Inferior parietal cortex (tissue), 1 donor: ENCODE measurements at regions not wholly inside any gene's neighbourhood (a gene's known extent, or its start where the extent isn't known, plus 50 kb on each side); places are given as distances from the start of the nearest gene placed in this dataset.

ENCODE experiments used
- DNase-seq: peaks from one replicate; pipeline ENCODE4 v3.0.0-alpha.2; 2016; ENCODE audit errors: extremely low spot score

DNA sequence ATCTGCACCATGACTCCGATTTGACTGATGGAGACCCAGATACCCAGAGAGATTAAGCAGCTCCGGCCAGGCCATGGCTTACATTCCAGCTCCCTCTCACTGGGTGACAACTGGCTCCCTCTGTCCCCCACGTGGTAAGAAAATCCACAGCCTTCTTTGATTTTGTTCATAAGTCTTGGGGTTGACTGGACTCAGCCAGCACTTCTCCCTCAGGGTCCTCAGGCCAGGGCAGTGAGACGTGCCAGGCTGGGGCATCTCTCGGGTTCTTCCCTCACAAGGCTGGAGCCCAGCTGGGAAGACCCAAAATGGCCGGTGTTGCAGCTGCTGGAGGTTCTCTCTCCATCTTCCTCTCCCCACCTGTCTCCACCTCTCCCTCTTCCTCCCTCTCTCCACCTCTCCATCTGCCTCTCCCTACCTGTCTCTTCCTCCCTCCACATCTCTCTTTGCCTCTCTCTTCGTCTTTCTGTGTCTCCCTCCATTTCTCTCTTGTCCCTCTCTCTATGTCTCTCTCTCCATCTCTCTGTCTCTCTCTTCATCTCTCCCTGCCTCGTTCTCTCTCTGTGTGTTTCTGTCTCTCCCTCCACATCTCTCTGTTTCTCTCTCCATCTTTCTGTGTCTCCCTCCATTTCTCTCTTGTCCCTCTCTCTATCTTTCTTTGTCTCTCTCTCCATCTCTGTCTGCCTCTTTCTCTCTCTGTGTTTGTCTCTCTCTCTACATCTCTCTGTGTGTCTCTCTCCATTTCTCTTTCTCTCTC, 105.3 kb downstream of the FOXL1 start:
- DNase-seq, result no peak

DNA sequence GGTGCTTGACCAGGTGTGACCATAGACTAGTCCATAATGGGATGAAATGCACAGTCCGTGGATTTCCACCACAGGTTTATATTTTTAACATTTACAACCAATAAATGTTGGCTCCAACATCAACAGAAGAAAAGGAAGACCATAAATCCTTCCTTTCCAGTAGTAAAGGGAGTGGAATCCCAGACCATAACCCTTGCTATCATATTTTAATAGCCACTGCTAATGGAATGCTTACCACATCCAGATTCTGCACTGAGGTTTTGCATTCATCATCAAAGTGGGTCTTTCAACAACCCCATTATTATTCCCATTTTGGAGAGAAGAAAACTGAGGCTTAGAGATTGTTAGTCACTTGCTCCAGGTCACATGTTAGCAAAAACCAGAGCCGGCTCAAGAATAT, 106.7 kb downstream of the FOXL1 start:
- DNase-seq, result no peak

DNA sequence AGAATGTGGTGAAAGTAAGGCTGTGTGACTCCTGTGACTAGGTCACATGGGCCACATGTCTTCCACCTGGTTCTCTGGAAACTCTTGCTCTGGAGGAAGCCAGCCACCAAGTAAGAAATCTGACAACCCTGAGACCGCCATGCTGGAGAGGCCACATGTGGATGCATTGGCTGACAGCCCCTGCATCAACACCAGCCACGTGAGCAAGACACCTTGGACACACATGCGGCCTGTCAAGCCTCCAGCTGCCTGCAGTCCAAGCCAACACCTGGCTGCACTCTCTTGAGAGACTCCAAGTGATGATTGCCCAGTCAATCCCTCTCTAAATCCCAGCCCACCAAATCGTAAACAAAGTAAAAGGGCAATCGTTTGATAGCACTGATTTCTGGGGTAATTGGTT, 112.6 kb downstream of the FOXL1 start:
- no peak for DNase-seq

DNA sequence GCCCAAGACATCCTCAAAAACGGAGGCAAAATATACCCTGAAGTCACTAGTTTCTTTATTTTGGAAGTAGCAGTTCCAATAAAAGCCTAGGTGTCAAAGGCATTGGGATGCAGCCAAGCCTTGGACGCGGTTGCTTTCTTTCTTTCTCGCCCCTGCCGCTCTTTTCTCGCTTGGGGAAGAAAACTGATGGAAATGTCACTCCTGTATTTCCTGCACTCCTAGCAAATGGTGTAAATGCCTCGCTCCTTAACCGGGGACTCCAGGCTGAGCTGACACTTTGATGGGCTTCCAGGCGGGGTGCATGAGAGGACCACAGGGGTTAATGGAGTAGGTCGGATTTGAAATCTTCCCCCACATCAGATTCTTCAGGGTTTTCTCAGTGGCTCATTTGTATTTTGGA, 114.1 kb downstream of the FOXL1 start:
- DNase-seq, result no peak

DNA sequence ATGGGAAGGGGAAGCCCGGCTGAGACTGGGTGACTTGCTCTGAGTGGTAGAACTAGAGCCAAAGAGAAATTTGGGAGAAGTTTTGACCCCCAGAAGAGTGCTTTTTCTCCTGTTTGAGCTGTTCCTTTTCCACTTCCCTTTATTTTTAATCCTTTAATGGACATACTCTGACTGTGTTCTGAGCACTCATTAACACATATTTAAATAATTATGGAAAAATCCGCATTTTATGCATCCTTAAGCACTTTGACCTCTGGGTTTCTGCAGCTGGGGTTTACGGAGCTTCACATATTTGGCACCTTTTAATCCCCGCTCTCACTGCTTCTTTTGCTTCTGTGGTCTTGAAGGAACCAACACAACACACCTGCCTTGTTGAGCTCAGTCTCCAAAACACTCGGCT, 114.7 kb downstream of the FOXL1 start:
- no peak for DNase-seq

DNA sequence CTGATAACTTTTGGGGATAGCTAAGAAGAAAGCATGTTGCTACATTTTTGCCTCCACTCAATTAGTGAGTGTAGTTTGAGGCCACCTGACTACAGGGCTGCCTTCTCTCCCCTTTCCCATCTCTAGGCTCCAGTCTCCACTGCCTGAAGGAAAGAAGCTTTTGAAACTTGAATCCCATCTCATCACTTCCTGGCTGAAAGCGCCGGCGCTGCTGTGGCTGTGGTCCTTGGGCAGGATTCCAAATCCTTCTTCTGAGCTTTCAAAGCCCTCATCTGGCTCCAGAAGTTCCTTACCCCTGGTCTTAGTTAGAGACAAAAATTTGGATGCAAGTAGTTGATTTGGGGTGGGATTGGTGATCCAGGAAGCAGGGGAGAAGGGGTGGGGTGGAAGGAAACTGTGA, 119.4 kb downstream of the FOXL1 start:
- DNase-seq, result no peak

DNA sequence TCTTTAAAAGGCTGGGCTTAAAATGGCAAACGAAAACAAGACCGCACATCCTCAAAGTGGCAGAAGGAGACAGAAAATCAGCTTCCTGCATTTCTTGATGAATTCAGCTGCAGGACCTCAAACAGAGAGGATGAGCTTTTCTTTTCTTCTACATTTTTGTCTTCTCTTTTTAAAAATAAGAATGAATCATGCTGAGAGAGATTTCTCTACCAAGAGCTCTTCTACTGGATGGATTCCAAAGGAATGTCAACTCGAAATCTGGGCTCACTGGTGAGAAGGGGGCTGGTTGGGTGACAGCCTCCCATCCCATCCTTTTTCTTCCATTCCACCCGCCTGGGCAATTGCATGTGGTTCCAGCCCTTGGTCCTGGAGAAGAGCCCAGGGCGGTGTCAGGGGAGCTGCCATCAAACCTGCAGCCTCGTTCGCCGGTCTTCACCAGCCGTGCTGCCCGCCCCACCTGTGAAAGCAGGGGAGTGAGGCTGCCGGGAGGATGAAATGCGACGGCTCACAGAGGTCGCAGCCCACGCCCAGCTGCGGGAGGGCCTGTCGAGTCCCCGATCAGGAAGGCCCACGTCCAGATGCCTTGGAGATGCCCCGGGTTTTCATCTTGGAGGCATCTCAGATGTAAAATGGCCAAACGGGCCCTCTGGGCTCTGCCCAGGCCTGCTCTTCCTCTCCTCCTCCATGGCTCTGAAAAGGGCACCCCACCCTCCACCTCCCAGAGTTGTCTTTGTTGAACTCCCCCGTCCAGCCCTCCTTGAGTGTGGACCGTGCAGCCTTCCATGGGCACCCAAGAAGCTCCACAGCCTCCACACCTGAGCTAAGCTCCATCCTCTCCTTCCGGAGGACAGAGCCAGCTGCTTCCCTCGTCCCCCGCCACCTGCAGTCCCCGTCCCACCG, 121.9 kb downstream of the FOXL1 start:
- DNase-seq, result no peak

DNA sequence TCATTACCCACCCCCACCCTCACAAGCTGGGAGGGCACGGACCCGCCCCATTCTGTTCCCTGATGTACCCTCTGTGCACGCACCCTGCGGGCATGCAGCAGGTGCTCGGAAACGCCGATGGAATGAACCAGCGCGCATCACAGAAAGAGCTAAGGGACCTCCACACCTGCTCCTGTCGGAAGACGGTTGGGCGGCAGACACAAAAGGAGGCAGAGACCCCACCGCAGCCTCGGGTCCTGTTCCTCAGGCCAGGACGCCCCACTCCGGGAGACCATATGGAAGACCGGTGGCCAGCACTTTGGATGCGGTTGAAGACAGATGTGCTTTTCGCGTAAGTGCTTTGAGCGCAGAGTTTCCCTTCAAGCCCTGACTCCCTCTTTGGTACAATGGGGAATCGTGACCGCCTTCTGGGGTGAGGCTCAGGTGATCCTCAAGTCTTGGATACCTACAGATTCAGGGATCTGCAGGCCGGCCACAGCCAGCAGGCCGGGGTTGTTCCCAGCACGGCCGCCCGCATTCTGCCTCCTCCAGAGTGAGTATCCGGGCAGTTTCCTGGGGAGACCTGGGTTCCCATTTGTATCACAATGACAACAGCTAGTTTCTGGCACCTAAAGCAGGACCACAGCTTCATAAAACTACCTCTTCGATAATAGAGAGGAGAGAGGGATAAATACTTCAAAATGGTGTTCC, 123.1 kb downstream of the FOXL1 start:
- no peak for DNase-seq

DNA sequence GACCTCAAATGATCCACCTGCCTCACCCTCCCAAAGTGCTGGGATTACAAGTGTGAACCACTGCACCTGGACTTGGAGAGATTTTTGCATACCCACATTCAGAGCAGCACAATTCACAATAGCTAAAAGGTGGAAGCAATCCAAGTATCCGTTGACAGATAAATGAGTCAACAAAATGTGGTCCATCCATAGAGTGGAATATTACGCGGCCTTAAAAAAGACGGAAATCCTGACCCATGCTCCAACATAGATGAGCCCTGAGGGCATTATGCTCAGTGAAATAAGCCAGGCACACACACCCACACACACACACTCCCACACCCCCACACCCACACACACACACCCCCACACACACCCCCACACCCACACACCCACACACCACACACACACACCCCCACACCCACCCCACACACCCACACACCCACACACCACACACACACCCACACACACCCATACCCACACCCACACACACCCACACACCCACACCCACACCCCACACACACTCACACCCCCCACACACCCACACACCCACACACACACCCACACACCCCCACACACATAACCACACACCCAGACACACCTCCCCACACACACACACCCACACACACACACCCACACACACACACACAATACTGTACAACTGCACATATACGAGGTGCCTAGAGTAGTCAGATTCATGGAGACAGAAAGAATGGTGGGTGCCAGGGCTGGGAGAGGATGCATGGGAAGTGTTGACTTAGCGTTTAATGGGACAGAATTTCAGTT, 124.7 kb downstream of the FOXL1 start:
- no peak for DNase-seq

DNA sequence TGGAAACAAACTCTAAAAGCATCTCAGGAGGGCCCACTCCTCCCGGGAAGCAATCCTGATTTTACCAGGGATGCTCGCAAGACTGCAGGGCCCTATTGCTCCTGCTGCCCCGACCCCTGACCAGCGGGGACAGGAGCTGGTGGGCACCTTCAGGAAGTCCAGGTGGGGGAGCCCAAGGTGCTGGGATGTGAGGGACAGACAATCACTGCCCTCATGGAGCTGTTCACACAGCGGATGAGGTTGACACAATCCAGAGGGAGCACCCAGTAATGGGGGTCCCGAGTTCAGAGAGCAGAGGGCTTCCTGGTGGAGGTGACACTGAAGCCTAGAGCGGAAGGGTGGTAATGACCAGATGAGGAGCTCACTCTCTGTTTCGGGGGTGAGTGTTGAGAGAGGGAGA, 126.2 kb downstream of the FOXL1 start:
- no peak for DNase-seq

DNA sequence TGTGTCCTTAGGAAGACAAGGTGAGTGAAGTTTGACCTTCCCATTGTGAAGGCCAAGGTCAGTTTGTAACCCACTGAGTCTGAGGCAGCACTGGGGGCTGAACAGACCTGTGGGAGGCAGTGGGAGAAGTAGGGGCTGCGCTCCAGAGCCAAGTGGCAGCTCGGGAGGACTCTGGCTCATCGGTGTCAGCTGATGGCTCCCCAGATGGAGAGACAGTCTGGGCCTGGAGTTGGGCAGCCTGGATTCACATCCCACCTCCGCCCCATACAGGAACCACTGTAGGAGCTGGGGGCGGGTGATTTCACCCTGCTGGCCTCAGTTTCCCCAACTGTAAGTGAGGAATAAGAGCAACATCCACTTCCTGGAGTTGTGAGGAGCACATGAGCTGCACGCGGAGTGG, 128.4 kb downstream of the FOXL1 start:
- no peak for DNase-seq

DNA sequence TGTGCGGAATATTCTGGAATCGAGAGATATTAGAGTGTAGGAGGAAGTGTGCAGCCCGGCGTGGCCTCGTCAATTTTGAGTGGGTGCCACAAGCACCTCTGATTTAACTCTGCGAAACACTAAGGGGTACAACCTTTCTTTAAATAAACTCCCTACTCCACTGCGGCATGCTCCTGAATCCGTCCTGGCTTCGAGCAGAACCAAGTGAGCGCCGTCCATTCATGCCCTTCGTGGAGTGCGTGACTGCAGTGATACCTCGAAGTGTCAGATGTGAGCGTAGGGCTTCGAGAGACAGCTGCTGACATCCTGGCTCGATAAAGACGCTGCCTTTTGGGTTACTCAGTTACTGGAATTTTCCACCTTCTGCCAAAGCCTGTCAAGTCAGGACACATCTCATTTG, 128.8 kb downstream of the FOXL1 start:
- DNase-seq, result no peak

DNA sequence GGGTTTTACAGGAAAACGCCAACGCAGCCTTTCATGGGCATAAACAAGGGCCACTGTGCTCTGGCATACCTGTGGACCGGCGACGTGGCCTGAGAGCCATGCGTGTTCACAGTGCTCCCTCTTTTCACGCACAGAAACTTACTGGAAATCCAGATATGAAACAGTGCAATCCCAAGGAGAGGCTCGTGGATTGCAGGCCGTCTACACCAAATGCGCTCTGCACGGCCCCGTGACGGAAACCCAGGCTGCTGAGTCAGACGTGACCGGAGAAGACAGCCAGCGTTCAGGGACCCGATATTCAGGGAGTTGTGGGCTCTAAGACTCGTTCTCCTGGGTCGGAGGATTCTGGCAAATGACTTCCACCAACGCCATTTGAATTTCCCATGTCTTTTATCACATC, 129.2 kb downstream of the FOXL1 start:
- DNase-seq, result no peak

DNA sequence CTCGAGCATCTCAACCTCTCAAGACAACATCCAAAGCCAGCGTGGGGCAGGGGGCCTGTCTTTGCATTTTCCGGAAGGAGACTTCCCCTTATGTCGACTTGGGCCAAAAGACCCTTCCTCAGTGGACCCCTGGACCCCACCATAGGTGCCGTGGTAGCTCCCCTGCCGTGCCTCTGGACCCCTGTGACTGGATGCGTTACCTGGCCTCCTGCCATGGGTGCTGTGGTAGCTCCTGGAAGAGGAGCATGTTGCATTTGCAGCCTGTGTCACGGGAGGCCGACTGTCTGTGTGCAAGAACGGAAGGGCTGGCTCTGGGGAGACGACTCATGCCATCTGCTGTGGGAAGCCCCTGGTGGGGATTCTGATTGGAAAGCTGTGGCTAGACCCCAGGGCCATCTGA, 130.1 kb downstream of the FOXL1 start:
- DNase-seq, result no peak

DNA sequence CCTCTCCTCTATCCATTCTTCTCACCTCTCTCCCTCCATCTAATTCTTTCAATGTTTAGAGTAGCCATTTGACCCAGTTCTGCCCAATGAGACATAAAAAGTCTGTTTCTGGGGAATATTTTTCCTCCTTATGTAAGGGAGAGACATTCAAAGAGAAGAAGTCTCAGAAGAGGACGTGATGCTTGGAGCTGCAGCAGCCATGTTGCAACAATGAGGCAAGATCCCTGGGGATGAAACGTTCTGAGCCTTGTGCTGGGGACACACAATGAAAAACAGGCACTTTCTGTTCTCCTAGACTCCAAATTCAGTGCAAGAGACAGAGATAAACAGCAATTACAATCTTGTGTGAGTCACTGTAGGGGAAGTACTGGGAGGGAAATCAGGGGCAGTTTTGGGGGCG, 130.8 kb downstream of the FOXL1 start:
- no peak for DNase-seq

DNA sequence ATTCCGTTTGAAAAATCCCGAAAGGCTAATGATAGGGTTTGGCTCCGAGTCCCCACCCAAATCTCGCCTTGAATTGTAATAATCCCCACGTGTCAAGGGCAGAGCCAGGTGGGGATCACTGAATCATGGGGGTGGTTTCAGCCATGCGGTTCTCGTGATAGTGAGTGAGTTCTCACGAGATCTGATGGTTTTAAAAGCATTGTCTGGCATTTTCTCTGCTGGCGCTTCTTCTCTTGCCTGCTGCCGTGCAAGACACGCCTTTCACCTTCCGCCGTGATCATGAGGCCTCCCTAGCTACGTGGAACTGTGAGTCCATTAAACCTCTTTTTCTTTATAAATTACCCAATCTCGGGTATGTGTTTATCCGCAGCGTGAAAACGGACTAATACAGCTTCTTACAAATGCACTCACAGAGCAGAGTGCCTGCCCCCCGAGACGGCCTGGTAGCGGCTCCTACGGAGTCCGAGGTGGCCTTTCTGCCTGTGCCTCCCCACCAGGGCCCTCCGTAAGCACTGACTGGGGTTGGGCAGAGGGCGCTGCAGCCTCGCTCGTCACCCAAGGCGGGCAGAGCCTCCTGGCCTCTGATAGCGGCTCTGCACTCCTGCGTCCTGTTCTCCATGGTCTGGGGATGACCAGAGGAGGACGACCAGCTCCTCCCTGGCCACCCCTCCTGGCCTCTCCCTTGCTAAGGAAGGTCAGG, 131.7 kb downstream of the FOXL1 start:
- DNase-seq, result no peak

DNA sequence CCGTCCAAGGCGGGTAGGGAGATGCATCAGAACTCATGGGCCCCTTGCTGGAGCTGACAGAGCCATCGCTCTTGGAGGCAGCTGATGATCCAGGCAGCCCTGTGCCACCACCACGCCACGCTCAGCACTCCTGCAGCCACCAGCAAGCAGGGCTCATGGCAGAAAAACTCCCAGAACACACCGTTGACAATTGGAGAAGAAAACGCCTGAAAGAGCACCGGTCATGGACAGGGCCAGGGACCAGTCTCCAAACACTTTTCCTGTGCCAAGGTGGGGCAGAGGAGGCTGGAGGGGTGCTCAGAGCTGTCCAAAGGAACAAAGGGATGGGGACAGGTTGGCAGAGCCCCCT, 132.2 kb downstream of the FOXL1 start:
- DNase-seq, result no peak

DNA sequence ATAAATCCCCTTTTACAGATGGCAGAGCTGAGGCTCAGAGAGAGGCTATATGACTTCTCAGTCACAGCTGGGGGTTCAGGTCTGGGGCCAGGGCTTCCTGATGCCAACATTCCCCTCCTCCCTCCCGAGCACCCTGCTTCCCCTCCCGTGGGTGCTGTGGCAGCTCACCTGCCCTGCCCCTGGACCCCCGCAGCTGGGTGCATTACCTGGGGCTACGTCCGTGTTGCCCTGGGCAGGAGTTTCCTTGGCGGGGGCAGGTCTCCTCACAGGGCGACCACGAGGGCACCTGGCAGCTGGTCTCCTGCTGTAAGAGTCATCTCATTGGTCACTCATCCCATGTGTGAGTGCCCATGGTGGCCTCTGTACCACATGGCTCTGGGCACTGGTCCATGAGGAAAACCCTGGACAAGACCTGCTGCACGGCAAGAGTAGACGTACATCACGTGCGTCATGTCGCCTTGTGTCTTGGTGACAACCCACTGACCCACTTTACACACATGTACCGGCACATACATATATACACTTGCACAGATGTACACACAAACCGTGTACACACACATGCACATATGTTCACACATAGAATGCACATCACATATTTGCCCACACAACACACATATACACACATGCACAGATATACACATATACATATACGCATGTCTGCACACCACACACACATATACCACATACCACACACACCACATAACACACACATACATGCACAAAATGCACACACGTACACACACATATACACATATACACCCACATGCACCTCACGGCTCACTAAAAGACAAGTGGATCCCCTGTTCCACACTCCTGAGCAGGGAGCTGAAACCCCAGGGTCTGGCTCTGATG, 134.0 kb downstream of the FOXL1 start:
- DNase-seq, result no peak

DNA sequence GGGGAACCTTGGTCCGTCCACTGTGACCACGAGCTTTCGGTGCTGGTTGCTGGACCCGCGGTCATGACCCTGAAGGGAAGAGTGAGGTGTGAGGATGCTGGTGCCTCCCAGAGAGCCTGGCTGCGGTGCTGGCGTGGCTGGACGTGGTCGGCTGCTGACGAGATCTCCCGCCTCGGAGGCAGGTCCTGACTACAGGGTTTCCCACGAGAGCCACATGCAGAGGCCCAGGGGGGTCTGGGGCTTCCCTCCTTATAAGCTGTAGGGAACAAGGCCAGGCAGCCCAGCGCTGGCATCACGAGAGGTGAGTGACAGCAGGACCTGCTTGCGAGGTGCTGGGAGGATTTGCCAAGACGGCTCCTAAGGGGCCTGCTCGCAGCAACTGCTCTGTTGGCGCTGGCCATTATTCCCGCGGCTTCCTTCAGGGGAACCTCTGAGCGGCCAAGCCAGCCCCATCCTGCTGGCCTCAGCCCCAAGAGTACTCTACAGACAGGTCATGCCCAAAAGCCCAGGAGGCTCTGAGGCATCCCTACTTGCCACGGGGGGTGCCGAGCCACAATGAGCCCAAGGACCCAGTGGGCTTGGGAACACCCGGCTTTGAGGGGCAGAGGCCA, 134.8 kb downstream of the FOXL1 start:
- no peak for DNase-seq

DNA sequence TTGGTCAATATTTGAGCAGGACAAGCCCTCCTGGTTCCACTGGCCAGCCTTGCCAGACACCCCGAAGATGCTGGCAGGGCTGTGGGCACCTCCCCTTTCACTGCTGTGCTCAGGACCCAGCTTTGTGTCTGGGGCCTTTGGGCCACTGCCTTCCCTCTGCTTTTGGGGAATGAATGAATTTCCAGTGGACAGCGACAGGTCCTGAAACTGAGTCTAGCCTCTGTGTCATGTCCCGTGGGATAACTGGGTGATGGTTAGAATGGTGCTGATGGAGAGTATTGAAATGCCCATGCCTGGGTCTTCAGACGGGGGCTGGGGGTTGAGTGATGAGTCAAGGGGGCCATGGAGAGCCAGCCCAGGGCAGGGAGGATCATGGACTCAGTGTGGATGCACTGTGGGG, 135.8 kb downstream of the FOXL1 start:
- no peak for DNase-seq
